HG03354 (cell line): ENCODE measurements at regions not wholly inside any gene's neighbourhood (a gene's known extent, or its start where the extent isn't known, plus 50 kb on each side); places are given as distances from the start of the nearest gene placed in this dataset.

Source experiments
- ATAC-seq: cut with Tn5 transposase; IDR thresholded peaks from one replicate; pipeline ENCODE4 v1.9.1; 2021; ENCODE audit warnings: mild to moderate bottlenecking; ENCODE audit not compliant: unreplicated experiment, poor library complexity, severe bottlenecking

GRCh38 chr13:105426441-105426840 is 1109.0 kb downstream of the EFNB2 start:
- ATAC-seq, result no peak

- ATAC-seq, result no peak
These were observed 1120.8 kb downstream of the EFNB2 start for GRCh38 chr13:105414639-105415038.

GRCh38 chr13:105412171-105412570 is 1123.3 kb downstream of the EFNB2 start:
- no peak for ATAC-seq

- no peak for ATAC-seq
These were observed 1124.9 kb downstream of the EFNB2 start for GRCh38 chr13:105410602-105411001.

GRCh38 chr13:105406551-105406950 is 1128.9 kb downstream of the EFNB2 start:
- ATAC-seq, result no peak

- no peak for ATAC-seq
These were observed 1132.4 kb downstream of the EFNB2 start for GRCh38 chr13:105403086-105403485.

GRCh38 chr13:105395041-105395440 is 1140.4 kb downstream of the EFNB2 start:
- no peak for ATAC-seq

- no peak for ATAC-seq
These were observed 1146.1 kb downstream of the EFNB2 start for GRCh38 chr13:105389373-105389772.

- no peak for ATAC-seq
These were observed 1158.0 kb downstream of the EFNB2 start for GRCh38 chr13:105377452-105377851.

- ATAC-seq, result no peak
These were observed 1165.3 kb downstream of the EFNB2 start for GRCh38 chr13:105370011-105370650.

- ATAC-seq, result no peak
These were observed 1166.7 kb downstream of the EFNB2 start for GRCh38 chr13:105368781-105369180.

- ATAC-seq, result no peak
These were observed 1169.6 kb downstream of the EFNB2 start for GRCh38 chr13:105365831-105366230.

GRCh38 chr13:105365021-105365550 is 1170.4 kb downstream of the EFNB2 start:
- ATAC-seq, result no peak

GRCh38 chr13:105364191-105364590 is 1171.3 kb downstream of the EFNB2 start:
- no peak for ATAC-seq

GRCh38 chr13:105363261-105364190 is 1171.9 kb downstream of the EFNB2 start:
- ATAC-seq, result no peak

- ATAC-seq, result no peak
These were observed 1181.8 kb downstream of the EFNB2 start for GRCh38 chr13:105353654-105354053.

- ATAC-seq, result no peak
These were observed 1186.3 kb downstream of the EFNB2 start for GRCh38 chr13:105349082-105349723.

- ATAC-seq, result no peak
These were observed 1189.2 kb downstream of the EFNB2 start for GRCh38 chr13:105346141-105346775.

- no peak for ATAC-seq
These were observed 1189.7 kb downstream of the EFNB2 start for GRCh38 chr13:105345730-105346129.

- ATAC-seq, result no peak
These were observed 1190.3 kb downstream of the EFNB2 start for GRCh38 chr13:105345131-105345530.
